Tibial nerve (tissue), 4 donors: ENCODE measurements at regions not wholly inside any gene's neighbourhood (a gene's known extent, or its start where the extent isn't known, plus 50 kb on each side); places are given as distances from the start of the nearest gene placed in this dataset.

ENCODE experiments used
- DNase-seq, 2 donors: peaks; one replicate each; pipeline ENCODE4 v3.0.0-alpha.2; 2019; ENCODE audit warnings: low spot score in 2 of 2
- H3K27ac ChIP-seq, 4 donors: fragments of 200-600 bp; sonication (generic) in 3 of 4; one replicate each; pipeline ENCODE4 v1.5.1; 2017 to 2019; ENCODE audit warnings: mild to moderate bottlenecking in 1 of 4
- H3K27me3 ChIP-seq, 2 donors: fragments of 200-600 bp; sonication (generic) in 1 of 2; one replicate each; pipeline versions ENCODE4 v1.5.1 to v1.6.0; 2017 to 2019
- H3K36me3 ChIP-seq, 3 donors: fragments of 200-600 bp; sonication (generic); one replicate each; pipeline ENCODE4 v1.5.1; 2018 to 2019
- H3K4me1 ChIP-seq, 4 donors: fragments of 200-600 bp; sonication (generic) in 3 of 4; one replicate each; pipeline ENCODE4 v1.5.1; 2017 to 2019
- H3K4me3 ChIP-seq, 4 donors: fragments of 200-600 bp; sonication (generic) in 3 of 4; one replicate each; pipeline ENCODE4 v1.5.1; 2017 to 2019; ENCODE audit warnings: mild to moderate bottlenecking in 1 of 4, moderate library complexity in 1 of 4
- H3K9me3 ChIP-seq, 4 donors: fragments of 200-600 bp; sonication (generic) in 3 of 4; one replicate each; pipeline ENCODE4 v1.5.1; 2017 to 2019
- CTCF ChIP-seq, 5 experiments: fragments of 200-600 bp in 3 of 5; fragments of 450-650 bp in 2 of 5; sonication (generic) in 3 of 5; IDR thresholded peaks; one replicate each; pipeline ENCODE4 v1.5.1; 2016 to 2019; ENCODE audit warnings: antibody characterized with exemption in 5 of 5, mild to moderate bottlenecking in 3 of 5, moderate library complexity in 2 of 5
- EP300 ChIP-seq, 2 donors: sonication (generic); formaldehyde crosslinking; IDR thresholded peaks; one replicate each; pipeline ENCODE4 v1.6.1; 2017; ENCODE audit warnings: antibody characterized with exemption in 2 of 2, mild to moderate bottlenecking in 1 of 2
- POLR2A ChIP-seq, 2 donors: fragments of 450-650 bp; IDR thresholded peaks; one replicate each; pipeline ENCODE4 v1.6.1; 2017; ENCODE audit warnings: antibody characterized with exemption in 2 of 2, mild to moderate bottlenecking in 2 of 2, moderate library complexity in 2 of 2
- WGBS, 2 donors: methylation state at CpG; one replicate each; pipeline ENCODE4 v1.1.5; 2018; 5-methylcytosine and 5-hydroxymethylcytosine counted together

- Histone ChIP-seq H3K4me1 (no peaks in the 10 kb centered on the region), H3K4me3 (no peak overlapping the region), H3K27ac (no peak overlapping the region), H3K36me3 (no peaks in the 10 kb centered on the region), H3K9me3 (no peaks in the 10 kb centered on the region), H3K27me3 (no peaks in the 10 kb centered on the region)
- DNase-seq: no peak
- TF ChIP-seq POLR2A (IDR thresholded peaks at IDR 0.05): no peak
- TF ChIP-seq EP300 (IDR thresholded peaks at IDR 0.05): no peak
- TF ChIP-seq CTCF (IDR thresholded peaks at IDR 0.05): no peak
- 91 to 99% methylated on average over 4 of the region's 4 CpGs for WGBS, 2 donors
These were observed 350.0 kb upstream of the SLC24A2 start for GRCh38 chr9:20138841-20139240.

- no peaks in the 10 kb centered on the region for H3K36me3 ChIP-seq
- H3K27me3 ChIP-seq: no peaks in the 10 kb centered on the region
- no peaks in the 10 kb centered on the region for H3K9me3 ChIP-seq
- H3K4me3 ChIP-seq: no peak overlapping the region
- H3K4me1 ChIP-seq: no peaks in the 10 kb centered on the region
- TF ChIP-seq EP300 (IDR thresholded peaks at IDR 0.05) (no peak), POLR2A (IDR thresholded peaks at IDR 0.05) (no peak), CTCF (IDR thresholded peaks at IDR 0.05) (no peak)
- no peak overlapping the region for H3K27ac ChIP-seq
- no peak for DNase-seq
These were observed 349.3 kb upstream of the SLC24A2 start for GRCh38 chr9:20138116-20138515.

GRCh38 chr9:20137425-20137824 lies 348.6 kb upstream of the SLC24A2 start:
- no peaks in the 10 kb centered on the region for H3K4me1 ChIP-seq
- H3K36me3 ChIP-seq: no peaks in the 10 kb centered on the region
- no peak overlapping the region for H3K27ac ChIP-seq
- DNase-seq: no peak
- 53 to 63% methylated on average over 1 of the region's 1 CpG for WGBS, 2 donors
- no peaks in the 10 kb centered on the region for H3K27me3 ChIP-seq
- H3K9me3 ChIP-seq: no peaks in the 10 kb centered on the region
- H3K4me3 ChIP-seq: no peak overlapping the region
- no peak for TF ChIP-seq POLR2A (IDR thresholded peaks at IDR 0.05)
- TF ChIP-seq CTCF (IDR thresholded peaks at IDR 0.05): no peak
- TF ChIP-seq EP300 (IDR thresholded peaks at IDR 0.05): no peak

- 87 to 91% methylated on average over 7 of the region's 7 CpGs for WGBS, 2 donors
- Histone ChIP-seq H3K4me3 (no peak overlapping the region), H3K9me3 (no peaks in the 10 kb centered on the region), H3K27me3 (no peaks in the 10 kb centered on the region), H3K4me1 (no peaks in the 10 kb centered on the region), H3K36me3 (no peaks in the 10 kb centered on the region), H3K27ac (no peak overlapping the region)
- DNase-seq: no peak
- TF ChIP-seq CTCF (IDR thresholded peaks at IDR 0.05): no peak
- no peak for TF ChIP-seq EP300 (IDR thresholded peaks at IDR 0.05)
These were observed 346.4 kb upstream of the SLC24A2 start for GRCh38 chr9:20135119-20135697.

- Histone ChIP-seq H3K27ac (no peak overlapping the region), H3K27me3 (no peaks in the 10 kb centered on the region), H3K4me1 (no peaks in the 10 kb centered on the region), H3K36me3 (no peaks in the 10 kb centered on the region), H3K4me3 (no peak overlapping the region), H3K9me3 (no peaks in the 10 kb centered on the region)
- TF ChIP-seq EP300 (IDR thresholded peaks at IDR 0.05) (no peak), CTCF (IDR thresholded peaks at IDR 0.05) (no peak), POLR2A (IDR thresholded peaks at IDR 0.05) (no peak)
- DNase-seq: no peak
- WGBS, 2 donors: 37 to 39% methylated on average over 1 of the region's 1 CpG
These were observed 336.9 kb upstream of the SLC24A2 start for GRCh38 chr9:20125727-20126126.
